DMS153 (cell line): ENCODE measurements at regions not wholly inside any gene's neighbourhood (a gene's known extent, or its start where the extent isn't known, plus 50 kb on each side); places are given as distances from the start of the nearest gene placed in this dataset.
"Not testable (repeated sequence)": the region's sequence is repeated elsewhere in the genome, so short reads cannot be mapped to it uniquely, and the experiment has no call there.

Source experiments
- DNase-seq: peaks from one replicate; lab custom pipeline; 2025; lab: John Stamatoyannopoulos, UW

DNA sequence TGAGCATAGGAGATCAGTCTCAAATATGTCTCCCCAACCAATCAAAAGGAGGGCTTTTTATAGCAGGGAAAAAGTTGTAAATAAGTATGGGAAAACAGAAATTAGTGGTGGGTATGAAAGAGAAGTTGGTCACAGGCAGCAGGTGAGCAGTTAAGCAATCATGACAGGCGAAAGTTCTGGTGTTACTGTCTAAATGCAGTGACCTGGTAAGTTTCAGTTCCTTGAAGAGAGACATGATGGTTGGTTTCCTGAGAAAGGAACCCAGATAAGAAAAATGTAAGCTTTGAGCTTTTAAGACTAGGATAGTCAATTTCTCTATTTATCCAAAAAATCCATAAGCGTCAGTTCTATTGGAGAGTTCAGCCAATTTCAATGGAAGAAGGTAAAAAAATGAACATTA, 466.2 kb upstream of the FLRT2 start:
- no peak for DNase-seq

DNA sequence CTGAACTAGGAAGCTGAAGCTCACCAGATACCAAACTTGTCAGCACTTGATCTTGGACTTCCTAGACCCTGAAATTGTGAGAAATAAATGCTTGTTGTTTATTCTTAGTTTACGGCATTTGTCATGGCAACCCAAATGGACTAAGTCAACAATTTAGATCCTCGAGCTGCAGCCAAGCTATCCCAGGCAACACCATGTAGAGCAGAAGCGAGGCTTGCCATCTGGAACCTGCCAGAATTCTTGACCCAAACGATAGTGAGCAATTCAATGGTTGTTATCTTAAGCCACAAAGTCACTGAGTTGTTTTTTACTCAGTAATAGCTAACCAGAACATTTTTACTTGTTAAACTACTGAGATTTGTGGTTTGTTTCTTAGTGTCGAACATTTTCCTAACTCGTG, 458.5 kb upstream of the FLRT2 start:
- no peak for DNase-seq

DNA sequence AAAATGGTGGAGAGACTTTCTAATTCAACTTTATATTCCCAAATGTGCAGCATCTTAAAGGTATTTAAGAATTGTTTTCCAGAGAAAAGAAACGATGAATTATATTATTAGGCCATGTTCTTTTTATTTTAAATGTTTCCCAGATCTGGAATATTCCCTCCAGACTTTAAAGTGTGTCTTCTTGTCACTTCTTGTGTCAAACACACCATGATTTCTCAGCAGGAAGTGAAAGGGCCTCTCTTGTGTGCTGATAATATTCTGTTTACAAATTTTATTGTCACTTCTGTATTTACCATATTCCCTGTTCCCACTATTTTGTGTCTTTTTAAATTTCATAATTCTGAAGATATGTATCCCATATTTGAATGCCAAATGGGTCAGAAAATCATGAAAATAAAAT, 455.0 kb upstream of the FLRT2 start:
- no peak for DNase-seq

DNA sequence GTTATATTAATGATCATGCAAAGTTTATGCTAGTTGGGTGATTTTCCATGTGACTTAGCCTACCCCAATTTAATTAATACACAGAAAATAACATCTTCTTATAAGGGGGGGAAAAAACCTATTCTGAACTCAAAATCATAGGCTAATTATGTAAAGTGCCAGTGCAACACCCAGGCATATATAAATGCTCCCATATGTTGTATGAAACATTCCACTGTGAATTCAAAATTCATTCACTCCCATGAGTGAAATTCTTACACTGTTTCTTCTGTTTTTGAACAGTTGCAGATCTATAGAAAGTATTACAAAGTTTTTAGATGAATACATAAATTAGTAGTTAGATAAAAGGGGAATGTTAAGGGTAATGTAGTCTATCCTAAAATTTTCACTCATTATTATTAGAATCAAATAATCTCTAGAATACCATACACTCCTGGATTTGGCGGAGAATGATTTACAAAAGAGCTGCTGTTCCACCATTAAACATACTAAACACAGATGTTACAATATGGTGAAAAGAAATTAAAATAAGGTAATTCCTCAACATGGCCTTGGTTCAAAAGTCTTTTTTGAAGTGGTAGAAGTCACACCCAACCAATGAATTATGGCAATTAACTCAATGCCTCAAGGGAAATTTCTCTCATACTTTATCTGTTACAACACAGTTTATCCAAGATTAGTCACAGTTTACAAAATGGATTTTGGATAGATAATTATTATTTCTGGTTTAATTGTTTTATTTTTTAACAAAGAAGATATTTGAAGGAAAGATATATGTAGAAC, 454.1 kb upstream of the FLRT2 start:
- no peak for DNase-seq

DNA sequence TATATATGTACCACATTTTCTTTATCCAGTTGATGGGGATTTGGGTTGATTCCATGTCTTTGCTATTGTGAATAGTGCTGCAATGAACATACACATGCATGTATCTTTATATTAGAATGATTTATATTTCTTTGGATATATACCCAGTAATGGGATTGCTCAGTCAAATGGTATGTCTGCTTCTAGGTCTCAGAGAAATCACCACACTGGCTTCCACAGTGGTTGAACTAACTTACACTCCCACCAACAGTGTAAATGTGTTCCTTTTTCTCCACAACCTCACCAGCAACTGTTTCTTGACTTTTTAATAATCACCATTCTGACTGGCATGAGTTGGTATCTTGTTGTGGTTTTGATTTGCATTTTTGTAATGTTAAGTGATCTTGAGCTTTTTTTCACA, 452.2 kb upstream of the FLRT2 start:
- not testable (repeated sequence) for DNase-seq

DNA sequence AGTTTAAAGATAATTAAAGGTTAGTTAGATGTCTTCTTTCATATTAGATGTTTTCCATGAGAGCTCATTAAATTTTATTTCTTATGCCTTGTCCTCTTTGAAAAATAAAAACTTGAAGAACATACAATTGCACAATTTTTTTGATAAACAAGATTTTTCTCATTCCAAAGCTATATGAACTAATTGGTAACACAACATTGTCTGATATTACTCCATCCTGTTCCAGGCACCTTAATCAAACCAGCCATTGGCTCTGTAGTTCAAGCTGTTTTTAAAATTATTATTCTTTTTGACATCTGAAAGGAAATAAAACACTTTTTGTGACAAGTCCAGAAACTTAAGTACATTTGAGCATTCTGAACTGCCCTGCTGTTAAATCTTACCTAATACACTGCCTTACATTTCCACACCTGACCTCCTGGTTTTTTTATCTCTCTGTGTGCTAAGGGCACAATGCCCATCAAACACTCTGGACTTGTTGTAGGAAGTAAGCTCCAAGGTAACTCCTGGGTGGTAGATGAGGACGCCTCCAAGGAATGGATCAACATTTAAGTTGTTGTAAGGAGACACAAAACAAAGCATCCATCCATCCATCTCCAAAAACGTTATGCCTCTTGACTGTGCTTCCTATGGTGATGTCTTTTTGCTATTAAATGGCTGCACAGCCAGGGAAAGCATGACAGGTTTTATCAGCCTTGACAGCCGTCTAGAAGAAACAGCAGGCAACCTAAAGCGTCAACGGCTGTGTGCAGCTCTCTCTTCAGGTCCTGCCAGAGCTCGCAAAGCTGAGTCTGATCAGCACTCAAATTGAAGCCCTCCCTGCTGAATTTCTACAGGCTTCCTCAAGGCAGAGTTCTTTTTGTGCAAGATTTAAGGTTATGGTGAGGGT, 449.9 kb upstream of the FLRT2 start:
- DNase-seq: no peak

DNA sequence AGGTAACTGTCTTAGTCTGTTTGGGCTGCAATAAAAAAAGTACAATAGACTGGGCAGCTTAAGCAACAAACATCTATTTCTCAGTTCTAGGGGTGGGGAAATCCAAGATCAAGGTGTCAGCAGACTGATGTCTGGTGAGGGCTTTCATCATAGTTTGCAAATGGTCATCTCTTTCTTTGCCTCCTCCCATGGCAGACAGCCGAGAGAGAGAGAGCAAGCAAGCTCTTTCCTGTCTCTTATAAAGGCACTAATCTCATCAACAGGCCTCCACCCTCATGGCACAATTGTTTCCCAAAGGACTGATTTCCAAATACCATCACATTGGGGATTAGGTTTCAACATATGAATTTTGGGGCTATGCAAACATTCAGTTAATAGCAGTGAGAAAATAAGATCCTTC, 445.6 kb upstream of the FLRT2 start:
- DNase-seq: no peak

DNA sequence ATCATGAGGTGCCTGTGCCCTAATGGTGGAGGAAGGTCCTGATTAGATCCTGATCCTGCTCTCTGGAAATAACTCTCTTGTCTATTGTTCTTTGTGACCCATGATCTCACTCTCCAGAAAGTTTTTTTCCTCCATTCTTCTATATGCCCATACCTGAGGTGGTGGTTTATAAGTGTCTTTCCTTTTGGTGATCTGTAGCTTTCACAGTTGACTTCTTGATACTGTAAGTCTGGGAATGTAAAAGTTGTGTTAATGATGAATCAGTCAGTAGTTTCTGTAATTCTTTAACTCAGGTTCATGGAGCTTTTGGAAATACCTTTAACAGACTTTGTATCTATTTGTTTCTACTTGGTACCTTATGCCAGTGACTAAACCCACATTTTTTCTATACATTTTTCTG, 444.0 kb upstream of the FLRT2 start:
- no peak for DNase-seq

DNA sequence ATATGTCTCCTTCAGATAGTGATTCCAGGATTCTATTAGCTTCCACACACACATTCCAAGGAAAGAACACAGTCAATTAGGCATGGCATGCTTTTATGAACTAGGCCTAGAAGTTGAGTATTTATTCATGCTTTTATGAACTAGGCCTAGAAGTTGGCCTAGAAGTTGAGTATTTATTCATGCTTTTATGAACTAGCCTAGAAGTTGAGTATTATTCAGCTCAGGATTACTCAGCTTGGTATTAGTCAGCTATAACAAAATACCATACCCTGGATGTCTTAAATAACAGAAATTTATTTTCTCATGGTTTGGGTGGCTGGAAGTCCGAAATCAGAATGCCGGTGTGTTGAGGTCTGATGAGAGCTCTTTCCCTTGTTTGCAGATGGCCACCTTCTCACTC, 442.7 kb upstream of the FLRT2 start:
- no peak for DNase-seq

DNA sequence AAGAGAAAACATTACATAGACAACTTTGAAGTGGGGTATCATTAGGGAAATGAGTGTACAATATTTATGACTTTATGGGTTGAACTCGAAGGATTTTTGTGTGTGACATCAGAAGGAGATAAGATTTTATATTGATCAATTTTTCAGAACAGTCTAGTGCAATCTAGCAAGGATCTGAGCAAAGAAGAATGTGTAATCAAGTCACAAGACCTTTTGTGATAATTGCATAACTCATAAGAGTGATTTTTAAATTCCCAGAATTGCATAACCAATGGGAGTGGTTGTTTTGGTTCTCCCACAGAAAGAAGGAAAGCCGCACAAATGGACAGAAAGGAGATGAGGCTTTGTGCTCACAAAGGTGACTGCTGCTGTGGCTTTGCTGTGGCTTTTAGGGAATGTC, 441.8 kb upstream of the FLRT2 start:
- no peak for DNase-seq

DNA sequence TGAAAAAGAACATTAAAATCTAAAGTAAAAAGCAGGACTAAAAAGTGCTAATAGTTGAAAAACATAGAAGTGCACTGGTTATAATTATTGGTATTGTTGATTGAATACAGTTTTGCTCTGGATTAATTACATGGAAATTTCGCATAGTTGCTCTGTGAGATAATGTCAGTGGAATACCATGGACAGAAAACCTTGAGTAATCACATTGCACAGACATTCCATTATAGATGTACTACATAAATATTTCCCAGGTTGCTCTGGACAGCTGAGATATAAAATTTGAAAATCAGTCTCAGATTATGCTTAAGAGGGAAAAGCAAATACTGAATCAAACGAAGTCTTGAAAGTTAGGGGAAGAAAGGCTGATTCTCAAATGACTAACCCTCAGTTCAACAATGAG, 439.3 kb upstream of the FLRT2 start:
- no peak for DNase-seq

DNA sequence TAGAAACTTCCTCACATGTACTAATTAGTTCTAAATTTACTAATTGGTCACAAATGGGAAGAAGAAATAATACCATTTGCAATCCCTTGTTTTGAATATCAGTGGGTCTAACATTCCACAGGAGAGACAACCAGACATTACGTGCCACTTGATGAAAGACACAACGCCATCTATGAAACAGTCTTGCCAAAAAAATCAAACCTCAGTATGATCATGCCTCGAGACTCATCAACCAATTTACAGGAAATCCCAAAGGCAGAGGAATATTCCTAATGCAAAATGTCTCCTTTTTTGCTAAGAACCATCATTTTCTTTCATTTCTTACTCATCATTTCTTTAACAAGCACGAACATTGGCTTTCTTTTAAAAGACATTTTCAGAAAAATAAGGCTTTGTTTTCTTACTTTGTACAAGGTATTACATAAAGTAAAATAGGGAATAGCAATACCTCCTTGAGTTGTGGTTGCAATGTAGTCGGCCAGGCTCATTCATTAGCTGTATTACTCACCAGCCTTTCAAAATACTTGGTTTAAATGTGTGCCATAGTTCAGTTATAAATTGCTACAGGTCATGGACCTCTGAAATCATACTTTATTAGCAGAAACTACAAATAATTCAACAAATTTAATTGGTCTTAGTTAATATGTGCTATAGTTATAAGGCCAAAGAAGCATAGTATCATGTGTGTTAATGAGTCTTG, 436.2 kb upstream of the FLRT2 start:
- no peak for DNase-seq

DNA sequence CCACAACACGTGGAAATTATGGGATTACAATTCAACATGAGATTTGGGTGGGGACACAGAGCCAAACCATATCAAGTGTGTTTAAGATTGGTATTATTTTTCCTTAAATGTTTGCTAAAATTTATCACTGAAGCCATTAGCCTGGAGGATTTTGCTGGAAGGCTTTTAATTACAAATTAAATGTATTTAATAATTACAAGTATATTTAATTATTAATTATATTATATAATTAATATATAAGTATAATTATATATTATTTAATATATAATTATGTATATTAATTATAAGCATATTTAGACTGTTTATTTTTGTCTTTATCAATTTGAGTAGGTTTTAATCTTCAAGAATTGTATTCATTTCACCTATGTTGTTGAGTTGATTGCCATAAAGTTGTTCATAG, 427.4 kb upstream of the FLRT2 start:
- no peak for DNase-seq

DNA sequence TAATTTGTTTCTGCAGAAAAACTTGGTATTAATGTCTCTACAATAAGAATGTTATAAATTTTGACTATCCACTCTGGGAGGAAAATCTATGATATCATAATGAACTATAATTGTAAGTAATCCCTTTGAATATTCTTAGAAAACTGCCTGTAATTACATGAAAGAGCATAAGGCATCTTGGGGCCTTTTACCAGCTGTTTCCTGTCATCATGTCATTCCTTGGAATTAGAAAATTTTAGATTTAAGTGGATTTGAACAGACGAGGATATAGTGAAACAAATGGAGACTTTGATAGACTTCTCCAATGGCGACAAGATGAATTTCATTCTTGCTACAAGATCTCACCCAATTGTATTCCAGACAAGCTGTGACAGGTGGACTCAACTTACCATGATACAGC, 423.4 kb upstream of the FLRT2 start:
- no peak for DNase-seq

DNA sequence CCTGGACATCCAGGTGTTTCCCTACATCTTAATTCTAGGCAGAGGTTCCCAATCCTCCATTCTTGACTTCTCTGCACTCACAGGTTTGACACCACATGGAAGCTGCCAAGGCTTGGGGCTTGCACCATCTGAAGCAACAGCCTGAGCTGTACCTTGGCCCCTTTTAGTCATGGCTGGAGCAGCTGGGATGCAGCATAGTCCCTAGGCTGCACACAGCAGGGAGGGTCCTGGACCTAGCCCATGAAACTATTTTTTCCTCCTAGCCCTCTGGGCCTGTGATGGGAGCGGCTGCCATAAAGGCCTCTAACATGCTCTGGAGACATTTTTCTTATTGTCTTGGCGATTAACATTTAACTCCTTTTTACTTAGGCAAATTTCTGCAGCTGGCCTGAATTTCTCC, 417.2 kb upstream of the FLRT2 start:
- DNase-seq: no peak

DNA sequence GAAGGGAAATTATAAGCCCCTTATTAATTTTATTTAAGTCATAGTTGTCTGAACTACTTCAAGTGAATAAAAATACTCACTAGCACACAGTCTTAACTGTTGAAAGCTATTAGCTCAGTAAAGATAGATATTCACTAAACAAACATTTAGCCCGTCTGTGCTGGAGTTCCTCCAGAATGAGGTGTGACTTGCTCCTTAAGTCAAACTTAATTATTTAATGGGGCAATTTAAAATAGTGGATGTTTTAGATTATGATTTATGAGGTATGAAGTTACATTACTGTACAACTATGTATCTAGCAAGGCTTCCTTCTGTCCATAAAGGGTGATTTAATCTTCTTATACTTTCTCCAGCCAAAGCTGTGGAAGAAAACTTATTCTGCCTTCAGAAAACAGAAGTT, 414.0 kb upstream of the FLRT2 start:
- no peak for DNase-seq

DNA sequence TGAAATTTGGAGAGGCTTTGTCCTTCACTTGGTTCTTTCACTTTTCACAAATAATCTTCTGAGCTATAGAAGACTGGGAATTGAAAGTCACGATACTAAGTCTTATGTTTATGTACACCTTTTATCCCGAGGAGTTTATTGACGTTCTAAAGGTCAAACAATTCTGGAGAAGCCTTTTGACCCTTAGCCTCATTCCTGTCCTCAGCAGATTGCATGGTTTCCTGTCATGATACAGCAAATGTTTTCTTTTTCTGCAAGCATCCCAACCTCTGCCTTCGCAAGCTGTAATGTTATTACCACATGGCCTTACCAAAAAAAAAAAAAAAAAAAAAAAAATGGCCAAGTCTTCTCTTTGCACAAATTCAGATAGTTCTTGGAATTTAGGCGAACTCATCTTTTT, 411.7 kb upstream of the FLRT2 start:
- DNase-seq: no peak

DNA sequence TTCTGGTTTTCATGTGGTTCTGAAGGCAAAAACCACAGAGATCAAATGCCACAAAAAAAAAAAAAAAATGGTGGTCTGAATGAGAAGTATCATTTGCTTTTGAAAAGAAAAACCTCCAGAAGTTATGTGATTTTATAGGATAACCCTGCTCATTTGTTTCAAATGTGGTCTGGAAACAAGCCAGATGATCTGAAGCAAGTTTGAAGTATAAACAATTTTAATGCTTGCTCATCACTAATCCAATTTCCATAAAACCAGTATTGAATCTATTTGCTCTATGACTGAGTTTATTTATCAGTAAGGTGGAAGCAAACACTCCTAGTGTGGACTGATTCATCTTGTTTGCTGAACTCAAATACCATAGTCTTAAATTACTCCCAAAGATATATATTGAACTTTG, 407.3 kb upstream of the FLRT2 start:
- peak; percentile 3 for DNase-seq

DNA sequence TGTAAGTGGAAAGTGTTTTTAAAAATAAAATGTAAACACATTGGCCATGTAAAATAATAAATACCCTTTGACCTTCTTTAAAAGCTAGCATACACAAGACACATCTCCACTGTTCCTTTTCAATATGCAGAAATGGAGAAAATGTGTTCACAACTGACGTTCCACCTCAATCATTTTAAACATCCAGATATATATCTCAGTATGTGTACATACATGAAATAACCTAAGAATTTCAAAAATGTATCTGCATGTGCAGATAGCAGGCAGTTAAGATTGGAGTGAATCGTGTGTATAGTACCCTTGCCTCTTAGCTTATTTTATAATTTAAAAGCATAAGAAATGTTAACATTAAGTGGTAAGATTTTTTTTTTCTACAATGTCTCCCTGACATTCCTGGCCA, 406.2 kb upstream of the FLRT2 start:
- no peak for DNase-seq

DNA sequence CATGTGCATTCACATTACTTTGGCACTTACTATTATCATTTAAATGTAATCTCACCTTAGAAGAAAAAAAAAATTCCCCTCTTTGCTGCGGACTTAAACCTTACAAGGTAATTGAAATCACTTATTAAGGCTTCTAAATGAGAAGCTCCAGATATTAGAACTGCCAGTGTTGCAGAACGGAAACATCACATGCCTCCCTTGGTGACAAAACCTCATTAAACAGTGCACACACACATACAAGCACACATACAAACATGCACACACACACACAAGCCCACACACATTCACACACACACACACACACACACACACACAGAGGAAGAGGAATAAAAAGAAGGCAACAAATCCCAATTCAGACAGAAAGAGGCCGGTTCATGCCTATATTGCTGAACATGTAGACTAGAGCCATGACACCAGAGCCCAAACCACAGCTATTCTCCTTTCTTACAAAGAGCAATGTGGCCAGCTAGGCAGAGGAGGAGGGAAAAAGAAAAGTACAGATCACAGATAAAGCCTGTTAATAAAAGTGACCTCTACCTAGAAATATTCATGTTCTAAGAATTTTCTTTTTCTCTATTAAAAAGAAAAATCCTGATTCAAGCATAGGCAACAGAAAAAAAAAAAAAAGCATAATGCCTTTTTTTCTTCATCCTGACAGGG, 405.2 kb upstream of the FLRT2 start:
- no peak for DNase-seq

DNA sequence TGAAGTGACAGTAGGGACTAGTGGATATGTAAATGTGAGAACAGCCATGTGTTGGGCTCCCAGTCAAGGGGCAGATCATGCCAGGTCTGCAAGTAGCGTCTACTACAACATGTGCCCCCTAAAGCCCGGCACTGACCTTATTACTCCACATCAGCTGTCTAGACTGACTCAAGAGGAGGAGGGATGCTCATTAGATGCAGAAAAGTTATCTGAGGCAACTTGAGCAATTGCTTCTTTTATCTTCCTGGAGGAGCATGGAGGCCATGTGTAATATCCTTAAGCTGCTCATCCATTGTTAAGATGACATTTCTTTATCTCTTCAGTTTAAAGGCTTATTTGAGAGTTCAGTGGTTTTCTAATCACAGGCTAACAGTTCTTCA, 404.7 kb upstream of the FLRT2 start:
- DNase-seq: no peak

DNA sequence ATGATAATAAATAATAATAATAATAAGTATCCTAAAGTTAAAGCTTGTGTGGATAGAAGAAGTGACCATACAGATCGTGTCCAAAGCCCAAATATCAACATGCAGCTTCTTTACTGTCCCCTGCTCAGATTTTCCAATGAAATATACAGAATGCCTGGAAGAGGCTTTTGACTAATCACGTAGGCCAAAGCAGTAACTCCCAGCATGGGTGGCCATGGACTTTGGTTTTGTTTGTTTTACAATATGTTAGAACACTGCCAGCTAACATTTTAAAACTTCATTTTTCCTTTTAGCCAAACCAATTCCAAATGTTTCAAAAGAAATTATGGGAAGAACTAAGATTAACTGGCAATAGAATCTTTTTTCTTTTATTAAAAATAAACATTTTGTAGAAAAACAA, 400.0 kb upstream of the FLRT2 start:
- DNase-seq: no peak
